Heart left ventricle (tissue), 16 donors: ENCODE measurements at regions not wholly inside any gene's neighbourhood (a gene's known extent, or its start where the extent isn't known, plus 50 kb on each side); places are given as distances from the start of the nearest gene placed in this dataset.

ENCODE experiments used
- ATAC-seq, 4 donors: fragments of 200-7000 bp; cut with Tn5 transposase; one replicate each; pipeline ENCODE4 v1.9.1; 2020 to 2022; ENCODE audit warnings: moderate library complexity in 4 of 4, mild to moderate bottlenecking in 3 of 4, moderate number of reproducible peaks in 1 of 4
- DNase-seq, 5 donors: peaks; one replicate each; pipeline ENCODE4 v3.0.0-alpha.2; 2020
- H3K27ac ChIP-seq, 12 donors: fragments of 200-600 bp; sonication (generic) in 4 of 12; one replicate each; pipeline versions ENCODE4 v1.5.0 to v1.8.0; 2016 to 2022; ENCODE audit warnings: mild to moderate bottlenecking in 2 of 12
- H3K27me3 ChIP-seq, 9 donors: fragments of 200-600 bp; sonication (generic) in 2 of 9; one replicate each; pipeline versions ENCODE4 v1.5.1 to v1.8.0; 2016 to 2022; ENCODE audit warnings: mild to moderate bottlenecking in 3 of 9
- H3K36me3 ChIP-seq, 9 donors: fragments of 200-600 bp; sonication (generic) in 2 of 9; one replicate each; pipeline versions ENCODE4 v1.5.0 to v1.8.0; 2018 to 2022; ENCODE audit warnings: mild to moderate bottlenecking in 2 of 9
- H3K4me1 ChIP-seq, 12 donors: fragments of 200-600 bp; sonication (generic) in 4 of 12; one replicate each; pipeline versions ENCODE4 v1.5.0 to v1.8.0; 2016 to 2022; ENCODE audit warnings: mild to moderate bottlenecking in 3 of 12
- H3K4me3 ChIP-seq, 12 donors: fragments of 200-600 bp; sonication (generic) in 4 of 12; one replicate each; pipeline versions ENCODE4 v1.5.0 to v1.8.0; 2017 to 2022; ENCODE audit warnings: mild to moderate bottlenecking in 9 of 12, moderate library complexity in 4 of 12
- H3K9me3 ChIP-seq, 12 donors: fragments of 200-600 bp; sonication (generic) in 4 of 12; one replicate each; pipeline versions ENCODE4 v1.5.0 to v1.8.0; 2016 to 2022; ENCODE audit warnings: mild to moderate bottlenecking in 1 of 12
- POLR2A ChIP-seq, 2 donors: fragments of 450-650 bp; IDR thresholded peaks; one replicate each; pipeline ENCODE4 v1.6.1; 2017; ENCODE audit warnings: antibody characterized with exemption in 2 of 2, mild to moderate bottlenecking in 2 of 2, moderate library complexity in 2 of 2
- WGBS, 4 donors: extraction: QIAGEN DNeasy Blood & Tissue Kit in 2 of 4; methylation state at CpG; one replicate each; pipeline versions ENCODE4 v1.1.5 to v1.1.7; 2013 to 2018; 5-methylcytosine and 5-hydroxymethylcytosine counted together
- intact Hi-C, 10 donors: fragments of 100-400 bp; cut with DNase I; formaldehyde crosslinking; loops; one replicate each; pipeline versions ENCODE4 v1.11.1 to v1.14.2; 2022
- TF ChIP-seq, protein P1 (sequence below), 12 donors: fragments of 200-600 bp; sonication (generic) in 4 of 12; IDR thresholded peaks; one replicate each; pipeline versions ENCODE4 v1.5.0 to v1.8.0; 2018 to 2022; ENCODE audit warnings: antibody characterized with exemption in 12 of 12, mild to moderate bottlenecking in 5 of 12
- donor health status: ischemic (EF 13 %, LVEDD 7.1; RV severe dilation, severe dysfunction).
- donor health status: healthy with polysubstance abuse.
- donor health status: DM: no; HTN: yes; CAD: no.
- donor health status: DM: no; HTN: no; CAD: no.
- donor health status: ischemic (EF 25% LVEDD 6.9; RV normal size, moderate dysfunction).
- donor health status: ischemic (EF 25% LVEDD 5.7; RV mildly dilated, moderate dysfunction).
- donor health status: healthy.
- donor health status: DM: yes; HTN: yes; CAD: no.
- donor health status: ischemic (EF 35%, LVEDD 5.7; RV mildly dilated, moderate dysfunction).
- donor health status: nonischemic (EF 11% LVEDD 7.7; RV severe dilation, severe dysfunction).
- donor health status: DM: yes; HTN: yes; CAD: no.
- donor health status: PGD.
- donor health status: ischemic (EF 29% LVEDD 5.4; RV normal size, mild dysfunction).
- donor health status: nonischemic (EF 23%, LVEDD 6.1; RV moderate dilation, normal function).

DNA sequence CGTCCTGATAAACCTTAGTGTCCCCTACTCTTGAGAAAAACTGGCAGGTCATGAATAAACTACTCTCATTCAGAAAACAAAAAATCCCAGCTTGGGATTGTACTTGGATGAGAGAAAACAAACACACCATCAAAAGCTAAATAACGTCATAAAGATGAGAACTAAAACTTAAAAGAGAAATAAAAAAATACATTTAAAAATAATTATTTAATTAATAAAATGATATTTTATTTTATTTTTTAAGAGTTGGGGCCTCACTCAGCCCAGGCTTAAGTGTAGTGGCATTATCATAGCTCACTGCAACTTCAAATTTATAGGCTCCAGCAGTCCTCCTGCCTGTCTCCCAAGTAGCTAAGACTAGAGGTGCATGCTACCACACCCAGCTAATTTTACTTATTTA is 125.4 kb upstream of the CA10 start:
- H3K4me3 ChIP-seq = no peak overlapping the region
- no peaks in the 10 kb centered on the region for H3K4me1 ChIP-seq
- H3K9me3 ChIP-seq = no peaks in the 10 kb centered on the region
- H3K36me3 ChIP-seq = no peaks in the 10 kb centered on the region
- intact Hi-C loops = no loop called here
- ATAC-seq (no peak), DNase-seq (no peak)
- no peaks in the 10 kb centered on the region for H3K27me3 ChIP-seq
- no peak overlapping the region for H3K27ac ChIP-seq
- no peak for TF ChIP-seq POLR2A (IDR thresholded peaks at IDR 0.05)
- TF ChIP-seq, protein P1, sequence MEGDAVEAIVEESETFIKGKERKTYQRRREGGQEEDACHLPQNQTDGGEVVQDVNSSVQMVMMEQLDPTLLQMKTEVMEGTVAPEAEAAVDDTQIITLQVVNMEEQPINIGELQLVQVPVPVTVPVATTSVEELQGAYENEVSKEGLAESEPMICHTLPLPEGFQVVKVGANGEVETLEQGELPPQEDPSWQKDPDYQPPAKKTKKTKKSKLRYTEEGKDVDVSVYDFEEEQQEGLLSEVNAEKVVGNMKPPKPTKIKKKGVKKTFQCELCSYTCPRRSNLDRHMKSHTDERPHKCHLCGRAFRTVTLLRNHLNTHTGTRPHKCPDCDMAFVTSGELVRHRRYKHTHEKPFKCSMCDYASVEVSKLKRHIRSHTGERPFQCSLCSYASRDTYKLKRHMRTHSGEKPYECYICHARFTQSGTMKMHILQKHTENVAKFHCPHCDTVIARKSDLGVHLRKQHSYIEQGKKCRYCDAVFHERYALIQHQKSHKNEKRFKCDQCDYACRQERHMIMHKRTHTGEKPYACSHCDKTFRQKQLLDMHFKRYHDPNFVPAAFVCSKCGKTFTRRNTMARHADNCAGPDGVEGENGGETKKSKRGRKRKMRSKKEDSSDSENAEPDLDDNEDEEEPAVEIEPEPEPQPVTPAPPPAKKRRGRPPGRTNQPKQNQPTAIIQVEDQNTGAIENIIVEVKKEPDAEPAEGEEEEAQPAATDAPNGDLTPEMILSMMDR (IDR thresholded peaks at IDR 0.05) = no peak
- WGBS, 4 donors = 45 to 71% (median 57%) methylated on average over 2 of the region's 2 CpGs

DNA sequence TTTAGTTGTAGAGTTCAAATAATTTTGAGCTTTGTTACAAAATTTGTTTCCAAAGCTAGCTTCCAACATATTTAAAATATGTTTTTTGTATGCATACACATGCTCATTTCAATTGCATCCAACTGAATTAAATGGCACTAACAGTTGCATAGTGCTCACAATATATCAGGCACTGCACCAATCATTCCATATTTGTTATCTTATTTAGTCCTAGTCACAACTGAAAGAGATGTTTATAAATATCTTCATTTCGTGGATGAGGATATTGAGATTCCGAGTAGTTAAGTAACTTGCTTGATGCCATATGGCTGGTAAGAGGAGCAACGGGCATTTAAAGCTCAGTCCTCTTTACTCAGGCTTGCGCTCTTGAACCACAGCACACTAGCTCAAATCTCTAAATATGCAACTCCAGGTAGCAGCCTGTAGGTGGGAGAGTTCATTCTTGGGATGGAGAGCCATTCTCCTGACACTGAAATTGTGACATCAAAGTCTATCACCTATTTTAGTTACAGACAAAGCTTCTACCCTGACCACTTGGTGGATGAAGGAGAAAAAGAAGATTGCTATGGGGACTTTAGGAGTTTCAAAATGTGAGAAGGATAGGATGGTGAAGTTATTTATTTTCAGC is 118.0 kb upstream of the CA10 start:
- Histone ChIP-seq H3K4me1 (no peaks in the 10 kb centered on the region), H3K27me3 (no peaks in the 10 kb centered on the region), H3K36me3 (no peaks in the 10 kb centered on the region), H3K9me3 (no peaks in the 10 kb centered on the region), H3K27ac (no peak overlapping the region), H3K4me3 (no peak overlapping the region)
- ATAC-seq (no peak), DNase-seq (no peak)
- TF ChIP-seq, protein P1 (IDR thresholded peaks at IDR 0.05) = no peak
- TF ChIP-seq POLR2A (IDR thresholded peaks at IDR 0.05) = no peak
- intact Hi-C loops = loop anchor here in 1 of 10 donors (10.0 kb wide), 1 partner anchor 62 kb away; no protein-coding TSS in a partner anchor
- WGBS, 4 donors = 77 to 84% (median 81%) methylated on average over 4 of the region's 4 CpGs

DNA sequence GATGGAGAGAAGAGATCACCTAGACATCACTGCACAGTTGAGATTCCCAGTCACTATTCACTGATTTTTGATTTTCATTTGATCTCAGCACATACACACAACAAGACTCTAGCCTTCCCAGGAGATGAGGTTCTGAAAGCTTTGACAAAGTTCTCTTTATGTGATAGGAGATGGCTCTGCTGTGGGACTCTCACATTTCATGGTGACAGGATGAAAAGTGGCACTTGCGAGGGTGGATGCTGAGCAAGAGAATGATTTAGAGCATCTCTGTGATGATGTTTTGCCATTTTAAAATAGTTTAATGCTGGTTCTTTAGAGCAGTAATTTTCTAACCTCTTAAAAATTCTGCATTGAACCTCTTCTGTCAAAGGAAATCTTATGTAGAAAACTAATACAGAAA is 113.3 kb upstream of the CA10 start:
- no peaks in the 10 kb centered on the region for H3K9me3 ChIP-seq
- no peaks in the 10 kb centered on the region for H3K4me1 ChIP-seq
- DNase-seq (no peak), ATAC-seq (no peak)
- no peaks in the 10 kb centered on the region for H3K27me3 ChIP-seq
- no peaks in the 10 kb centered on the region for H3K36me3 ChIP-seq
- 68 to 82% (median 80%) methylated on average over 1 of the region's 1 CpG for WGBS, 4 donors
- H3K4me3 ChIP-seq = no peak overlapping the region
- TF ChIP-seq, protein P1 (IDR thresholded peaks at IDR 0.05) = no peak
- intact Hi-C loops = loop anchor here in 1 of 10 donors (10.0 kb wide), 1 partner anchor 57 kb away; no protein-coding TSS in a partner anchor
- H3K27ac ChIP-seq = no peak overlapping the region

DNA sequence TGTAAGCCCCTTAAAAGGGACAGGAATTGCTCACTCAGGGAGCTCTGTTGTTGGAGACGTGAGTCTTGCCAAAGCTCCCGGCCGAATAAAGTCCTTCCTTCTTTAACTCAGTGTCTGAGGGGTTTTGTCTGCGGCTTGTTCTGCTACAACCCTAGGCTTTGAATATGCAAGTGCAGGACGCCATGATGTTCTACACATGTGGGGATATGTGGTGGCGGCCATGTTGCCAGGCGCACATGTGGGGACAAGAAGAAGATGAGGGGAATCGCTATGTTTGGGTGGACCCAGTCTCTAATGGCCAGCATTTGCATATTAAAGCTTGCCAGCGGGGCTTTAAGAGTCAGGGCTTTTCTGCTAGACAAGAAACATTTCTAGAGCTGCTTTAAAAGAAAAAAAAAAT is 96.8 kb upstream of the CA10 start:
- Histone ChIP-seq H3K27me3 (no peaks in the 10 kb centered on the region), H3K4me1 (no peaks in the 10 kb centered on the region), H3K9me3 (no peaks in the 10 kb centered on the region), H3K27ac (no peak overlapping the region), H3K36me3 (no peaks in the 10 kb centered on the region), H3K4me3 (no peak overlapping the region)
- DNase-seq (no peak), ATAC-seq (no peak)
- TF ChIP-seq, protein P1 (IDR thresholded peaks at IDR 0.05) = no peak
- intact Hi-C loops = no loop called here
- WGBS, 4 donors = 78 to 87% (median 83%) methylated on average over 9 of the region's 9 CpGs
